GM21360 (cell line): ENCODE measurements at regions not wholly inside any gene's neighbourhood (a gene's known extent, or its start where the extent isn't known, plus 50 kb on each side); places are given as distances from the start of the nearest gene placed in this dataset.
"Not testable (repeated sequence)": the region's sequence is repeated elsewhere in the genome, so short reads cannot be mapped to it uniquely, and the experiment has no call there.

Source experiments
- ATAC-seq: cut with Tn5 transposase; IDR thresholded peaks from one replicate; pipeline ENCODE4 v1.9.1; 2021; ENCODE audit warnings: mild to moderate bottlenecking, moderate library complexity; ENCODE audit not compliant: unreplicated experiment

GRCh38 chr11:107276077-107276476 lies 181.5 kb downstream of the CWF19L2 start:
- ATAC-seq: no peak

GRCh38 chr11:107275632-107276031 lies 182.0 kb downstream of the CWF19L2 start:
- no peak for ATAC-seq

GRCh38 chr11:107274138-107274537 lies 183.5 kb downstream of the CWF19L2 start:
- no peak for ATAC-seq

- no peak for ATAC-seq
Measured at GRCh38 chr11:107272561-107272960, 185.1 kb downstream of the CWF19L2 start.

- no peak for ATAC-seq
Measured at GRCh38 chr11:107271425-107271824, 186.2 kb downstream of the CWF19L2 start.

GRCh38 chr11:107268977-107269376 lies 188.6 kb downstream of the CWF19L2 start:
- no peak for ATAC-seq

GRCh38 chr11:107266455-107266854 lies 191.2 kb downstream of the CWF19L2 start:
- no peak for ATAC-seq

- no peak for ATAC-seq
Measured at GRCh38 chr11:107265591-107266121, 192.0 kb downstream of the CWF19L2 start.

GRCh38 chr11:107263844-107264563 lies 193.6 kb downstream of the CWF19L2 start:
- ATAC-seq: peak; percentile 86

- ATAC-seq: no peak
Measured at GRCh38 chr11:107259811-107260221, 197.8 kb downstream of the CWF19L2 start.

GRCh38 chr11:107257710-107258109 lies 199.9 kb downstream of the CWF19L2 start:
- ATAC-seq: no peak

- ATAC-seq: not testable (repeated sequence)
Measured at GRCh38 chr11:107253661-107254060, 204.0 kb downstream of the CWF19L2 start.

GRCh38 chr11:107252429-107253161 lies 205.0 kb downstream of the CWF19L2 start:
- ATAC-seq: peak; percentile 76

- no peak for ATAC-seq
Measured at GRCh38 chr11:107251298-107251697, 206.3 kb downstream of the CWF19L2 start.

- no peak for ATAC-seq
Measured at GRCh38 chr11:107250017-107250416, 207.6 kb downstream of the CWF19L2 start.

- ATAC-seq: no peak
Measured at GRCh38 chr11:107249054-107249453, 208.6 kb downstream of the CWF19L2 start.

GRCh38 chr11:107247167-107247861 lies 210.3 kb downstream of the CWF19L2 start:
- ATAC-seq: no peak

GRCh38 chr11:107243929-107244328 lies 213.7 kb downstream of the CWF19L2 start:
- ATAC-seq: no peak

- no peak for ATAC-seq
Measured at GRCh38 chr11:107232451-107232850, 214.2 kb upstream of the GUCY1A2 start.

- no peak for ATAC-seq
Measured at GRCh38 chr11:107224836-107225235, 206.6 kb upstream of the GUCY1A2 start.

GRCh38 chr11:107222916-107223460 lies 204.7 kb upstream of the GUCY1A2 start:
- no peak for ATAC-seq
